Colonic mucosa (tissue), 4 donors: ENCODE measurements at regions not wholly inside any gene's neighbourhood (a gene's known extent, or its start where the extent isn't known, plus 50 kb on each side); places are given as distances from the start of the nearest gene placed in this dataset.
"Not testable (repeated sequence)": the region's sequence is repeated elsewhere in the genome, so short reads cannot be mapped to it uniquely, and the experiment has no call there.

Experiments used
- DNase-seq: peaks from one replicate; pipeline ENCODE4 v3.0.0-alpha.2; 2020
- H3K27ac ChIP-seq: fragments of 200-600 bp; one replicate; pipeline ENCODE4 v1.8.0; 2021
- H3K27me3 ChIP-seq: fragments of 200-600 bp; one replicate; pipeline ENCODE4 v1.8.0; 2021
- H3K36me3 ChIP-seq: fragments of 200-600 bp; one replicate; pipeline ENCODE4 v1.8.0; 2021
- H3K4me1 ChIP-seq: fragments of 200-600 bp; one replicate; pipeline ENCODE4 v1.8.0; 2021; ENCODE audit warnings: mild to moderate bottlenecking
- H3K4me3 ChIP-seq: fragments of 200-600 bp; one replicate; pipeline ENCODE4 v1.8.0; 2021
- H3K9ac ChIP-seq, 2 donors: one replicate each; pipeline ENCODE4 v1.7.0; 2013; ENCODE audit warnings: control low read depth in 2 of 2, low read depth in 2 of 2, low read length in 2 of 2
- H3K9me3 ChIP-seq: fragments of 200-600 bp; one replicate; pipeline ENCODE4 v1.8.0; 2021
- intact Hi-C: fragments of 100-400 bp; cut with DNase I; formaldehyde crosslinking; loops from one replicate; pipeline ENCODE4 v1.14.1; 2022
- TF ChIP-seq, protein P1 (sequence below): fragments of 200-600 bp; IDR thresholded peaks from one replicate; pipeline ENCODE4 v1.8.0; 2022; ENCODE audit warnings: antibody characterized with exemption, mild to moderate bottlenecking
- donor health status: healthy.
- donor health status: DM: no; HTN: no; CAD: no.
- donor health status: DM: no; HTN: no; CAD: no.

DNA sequence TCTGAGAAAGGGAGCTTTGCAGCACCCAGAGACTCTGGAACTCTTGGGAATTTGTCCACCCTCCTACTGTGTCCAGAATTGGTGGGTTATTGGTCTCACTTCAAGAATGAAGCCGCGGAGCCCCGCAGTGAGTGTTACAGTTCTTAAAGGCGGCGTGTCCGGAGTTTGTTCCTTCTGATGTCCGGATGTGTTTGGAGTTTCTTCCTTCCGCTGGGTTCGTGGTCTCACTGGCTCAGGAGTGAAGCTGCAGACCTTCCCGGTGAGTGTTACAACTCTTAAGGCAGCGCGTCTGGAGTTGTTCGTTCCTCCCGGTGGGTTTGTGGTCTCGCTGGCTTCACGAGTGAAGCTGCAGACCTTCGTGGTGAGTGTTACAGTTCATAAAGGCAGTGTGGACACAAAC, 824.7 kb downstream of the LRRTM4 start:
- H3K9me3 ChIP-seq, H3K27me3 ChIP-seq, H3K4me3 ChIP-seq, H3K9ac ChIP-seq, H3K27ac ChIP-seq, DNase-seq, intact Hi-C loops, H3K4me1 ChIP-seq, H3K36me3 ChIP-seq: not testable (repeated sequence)

DNA sequence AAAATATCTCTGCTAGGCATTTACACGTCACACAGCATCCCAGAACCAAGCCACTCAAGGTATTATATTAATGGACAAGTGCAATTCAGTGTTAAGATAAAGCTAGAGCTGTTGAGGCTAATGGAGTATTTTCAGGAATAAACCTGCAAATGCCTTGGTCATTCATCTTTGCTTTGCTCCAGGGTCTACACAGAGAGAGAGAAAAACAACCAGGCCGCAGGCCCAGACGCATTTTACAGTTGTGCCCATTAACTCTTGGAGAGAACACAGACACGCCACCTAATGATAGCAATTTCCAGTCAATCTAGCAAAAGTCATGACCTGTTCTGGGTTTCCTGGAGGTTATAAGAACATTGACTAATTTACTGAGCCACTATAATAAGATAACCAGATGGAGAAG, 829.3 kb downstream of the LRRTM4 start:
- H3K27me3 ChIP-seq, result no peaks in the 10 kb centered on the region
- H3K4me3 ChIP-seq, result no peak overlapping the region
- no peak for DNase-seq
- intact Hi-C loops, result no loop called here
- TF ChIP-seq, protein P1, sequence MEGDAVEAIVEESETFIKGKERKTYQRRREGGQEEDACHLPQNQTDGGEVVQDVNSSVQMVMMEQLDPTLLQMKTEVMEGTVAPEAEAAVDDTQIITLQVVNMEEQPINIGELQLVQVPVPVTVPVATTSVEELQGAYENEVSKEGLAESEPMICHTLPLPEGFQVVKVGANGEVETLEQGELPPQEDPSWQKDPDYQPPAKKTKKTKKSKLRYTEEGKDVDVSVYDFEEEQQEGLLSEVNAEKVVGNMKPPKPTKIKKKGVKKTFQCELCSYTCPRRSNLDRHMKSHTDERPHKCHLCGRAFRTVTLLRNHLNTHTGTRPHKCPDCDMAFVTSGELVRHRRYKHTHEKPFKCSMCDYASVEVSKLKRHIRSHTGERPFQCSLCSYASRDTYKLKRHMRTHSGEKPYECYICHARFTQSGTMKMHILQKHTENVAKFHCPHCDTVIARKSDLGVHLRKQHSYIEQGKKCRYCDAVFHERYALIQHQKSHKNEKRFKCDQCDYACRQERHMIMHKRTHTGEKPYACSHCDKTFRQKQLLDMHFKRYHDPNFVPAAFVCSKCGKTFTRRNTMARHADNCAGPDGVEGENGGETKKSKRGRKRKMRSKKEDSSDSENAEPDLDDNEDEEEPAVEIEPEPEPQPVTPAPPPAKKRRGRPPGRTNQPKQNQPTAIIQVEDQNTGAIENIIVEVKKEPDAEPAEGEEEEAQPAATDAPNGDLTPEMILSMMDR, result no peak
- no peak overlapping the region for H3K9ac ChIP-seq
- H3K4me1 ChIP-seq, result no peaks in the 10 kb centered on the region
- H3K27ac ChIP-seq, result no peak overlapping the region
- no peaks in the 10 kb centered on the region for H3K9me3 ChIP-seq
- H3K36me3 ChIP-seq, result no peaks in the 10 kb centered on the region

DNA sequence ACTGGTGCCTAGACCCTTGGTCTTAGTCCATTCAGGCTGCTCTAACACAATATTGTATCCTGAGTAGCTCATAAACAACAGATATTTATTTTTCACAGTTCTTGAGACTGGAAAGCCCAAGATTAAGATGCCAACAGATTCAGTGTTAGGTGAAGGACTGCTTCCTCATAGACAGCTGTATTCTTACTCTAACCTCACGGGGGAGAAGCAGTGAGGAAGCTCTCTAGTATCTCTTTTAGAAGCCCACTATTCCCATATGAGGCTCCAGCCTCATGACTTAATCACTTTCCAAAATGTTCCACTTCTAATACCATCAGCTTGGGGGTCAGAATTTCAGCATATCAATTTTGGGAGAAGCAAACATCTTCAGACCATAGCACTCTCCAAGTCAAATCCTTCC, 833.4 kb downstream of the LRRTM4 start:
- Histone ChIP-seq H3K36me3 (no peaks in the 10 kb centered on the region), H3K9ac (no peak overlapping the region), H3K4me3 (no peak overlapping the region), H3K4me1 (no peaks in the 10 kb centered on the region), H3K27me3 (no peaks in the 10 kb centered on the region), H3K9me3 (no peaks in the 10 kb centered on the region), H3K27ac (no peak overlapping the region)
- TF ChIP-seq, protein P1, result no peak
- intact Hi-C loops, result no loop called here
- no peak for DNase-seq

DNA sequence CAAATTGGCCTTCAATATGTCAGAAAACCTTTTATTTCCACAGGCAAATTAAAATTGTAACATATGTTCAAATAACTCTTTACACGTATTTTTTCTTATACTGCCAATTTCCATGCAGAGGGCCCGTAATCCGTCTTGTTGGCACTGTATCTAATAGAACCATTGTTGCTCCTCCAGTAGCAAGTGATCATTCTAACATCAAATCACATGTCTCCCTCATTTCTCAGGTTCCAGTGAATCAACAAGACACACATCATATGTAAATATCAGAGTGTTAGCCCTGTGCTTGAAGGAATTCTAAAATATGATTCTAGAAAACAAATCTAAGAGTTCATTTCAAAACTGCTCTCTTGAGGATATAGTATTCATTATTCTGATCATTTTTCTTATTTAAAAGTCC, 834.3 kb downstream of the LRRTM4 start:
- H3K27me3 ChIP-seq, result no peaks in the 10 kb centered on the region
- H3K9me3 ChIP-seq, result no peaks in the 10 kb centered on the region
- intact Hi-C loops, result no loop called here
- no peak overlapping the region for H3K4me3 ChIP-seq
- H3K4me1 ChIP-seq, result no peaks in the 10 kb centered on the region
- no peak for DNase-seq
- no peak overlapping the region for H3K9ac ChIP-seq
- TF ChIP-seq, protein P1, result no peak
- no peak overlapping the region for H3K27ac ChIP-seq
- H3K36me3 ChIP-seq, result no peaks in the 10 kb centered on the region

DNA sequence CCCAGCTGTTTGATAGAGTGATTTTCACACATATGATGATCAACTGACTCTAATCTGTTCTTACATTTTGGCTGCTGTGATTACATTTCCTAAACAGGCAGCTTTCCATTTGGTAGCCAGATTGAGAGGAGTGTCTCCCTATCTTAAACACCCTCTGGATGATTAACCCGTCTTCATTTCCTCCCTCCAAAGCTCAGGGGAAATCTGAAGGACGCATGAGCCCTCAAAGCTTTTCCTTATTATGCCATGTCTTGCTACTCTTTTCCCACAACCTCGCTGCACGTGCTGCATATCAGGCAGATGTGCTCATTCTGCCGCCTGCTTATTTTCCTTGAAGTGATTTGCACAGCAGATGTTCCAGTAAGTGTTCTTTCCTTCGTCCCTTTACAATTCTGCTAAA, 837.4 kb downstream of the LRRTM4 start:
- no peaks in the 10 kb centered on the region for H3K27me3 ChIP-seq
- no peak overlapping the region for H3K9ac ChIP-seq
- no peaks in the 10 kb centered on the region for H3K36me3 ChIP-seq
- no peak for DNase-seq
- TF ChIP-seq, protein P1, result no peak
- intact Hi-C loops, result no loop called here
- H3K4me1 ChIP-seq, result no peaks in the 10 kb centered on the region
- H3K27ac ChIP-seq, result no peak overlapping the region
- no peaks in the 10 kb centered on the region for H3K9me3 ChIP-seq
- no peak overlapping the region for H3K4me3 ChIP-seq

DNA sequence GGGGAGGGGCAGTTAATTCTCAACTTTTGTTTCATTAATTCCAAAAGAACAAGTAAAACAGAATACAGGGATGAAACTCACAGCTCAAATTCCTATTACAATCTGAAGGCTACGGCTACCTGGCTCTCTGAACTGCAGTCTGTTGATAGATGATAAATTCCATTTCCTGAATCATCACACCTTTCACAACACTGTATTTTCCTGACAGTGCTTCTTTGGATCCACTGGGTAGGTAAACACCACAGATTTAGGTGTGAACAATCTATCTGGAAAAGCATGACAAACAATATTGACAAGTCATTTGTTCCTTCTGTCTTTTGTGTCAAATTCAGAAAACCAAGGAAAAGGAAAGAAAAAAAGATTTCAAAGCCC, 843.2 kb downstream of the LRRTM4 start:
- Histone ChIP-seq H3K9ac (no peak overlapping the region), H3K4me3 (no peak overlapping the region), H3K27me3 (no peaks in the 10 kb centered on the region), H3K36me3 (no peaks in the 10 kb centered on the region), H3K4me1 (no peaks in the 10 kb centered on the region), H3K27ac (peak overlapping the region; percentile 25), H3K9me3 (no peaks in the 10 kb centered on the region)
- DNase-seq, result no peak
- intact Hi-C loops, result no loop called here
- TF ChIP-seq, protein P1, result no peak
